Lung (tissue), 11 donors: ENCODE measurements at regions not wholly inside any gene's neighbourhood (a gene's known extent, or its start where the extent isn't known, plus 50 kb on each side); places are given as distances from the start of the nearest gene placed in this dataset.

Source experiments
- ATAC-seq: fragments of 200-7000 bp; cut with Tn5 transposase; one replicate; pipeline ENCODE4 v1.9.1; 2020; ENCODE audit warnings: moderate number of reproducible peaks; ENCODE audit not compliant: insufficient read depth, low FRiP score
- DNase-seq, 3 donors: peaks; one replicate each; pipeline ENCODE4 v3.0.0-alpha.2; 2013 to 2017
- H3K27ac ChIP-seq, 2 donors: one replicate each; pipeline ENCODE4 v1.5.1; 2013; ENCODE audit warnings: mild to moderate bottlenecking in 2 of 2, moderate library complexity in 2 of 2, control low read depth in 1 of 2, inconsistent platforms in 1 of 2, low read depth in 1 of 2, low read length in 1 of 2
- H3K27me3 ChIP-seq, 3 donors: one replicate each; pipeline ENCODE4 v1.5.1; 2013; ENCODE audit warnings: low read length in 2 of 3; ENCODE audit not compliant: control insufficient read depth in 3 of 3, insufficient read depth in 3 of 3
- H3K36me3 ChIP-seq, 4 donors: one replicate each; pipeline ENCODE4 v1.5.1; 2013; ENCODE audit warnings: low read length in 4 of 4, mild to moderate bottlenecking in 1 of 4, moderate library complexity in 1 of 4; ENCODE audit not compliant: control insufficient read depth in 4 of 4, insufficient read depth in 4 of 4
- H3K4me1 ChIP-seq, 5 donors: one replicate each; pipeline ENCODE4 v1.5.1; 2013; ENCODE audit warnings: low read length in 5 of 5, mild to moderate bottlenecking in 2 of 5, moderate library complexity in 1 of 5; ENCODE audit not compliant: control insufficient read depth in 5 of 5, insufficient read depth in 5 of 5
- H3K4me3 ChIP-seq: one replicate; pipeline ENCODE4 v1.5.1; 2013; ENCODE audit warnings: mild to moderate bottlenecking, control low read depth, moderate library complexity
- H3K9ac ChIP-seq, 2 donors: one replicate each; pipeline ENCODE4 v1.5.1; 2013; ENCODE audit warnings: low read length in 2 of 2, control low read depth in 1 of 2; ENCODE audit not compliant: insufficient read depth in 1 of 2
- H3K9me3 ChIP-seq, 4 donors: one replicate each; pipeline ENCODE4 v1.5.1; 2013; ENCODE audit warnings: low read length in 3 of 4, mild to moderate bottlenecking in 1 of 4, moderate library complexity in 1 of 4; ENCODE audit not compliant: control insufficient read depth in 4 of 4, insufficient read depth in 3 of 4
- WGBS, 2 donors: extraction: QIAGEN DNeasy Blood & Tissue Kit; methylation state at CpG; one replicate each; pipeline ENCODE4 v1.1.7; 2013; 5-methylcytosine and 5-hydroxymethylcytosine counted together
- TF ChIP-seq, protein P1 (sequence below): IDR thresholded peaks from 2 replicates; pipeline ENCODE4 v1.5.1; 2012; ENCODE audit warnings: mild to moderate bottlenecking; ENCODE audit errors: control extremely low read depth, extremely low read depth
- donor health status: control.
- donor health status: control.
- donor health status: Bipolar disorder and iron deficiency.
- donor health status: healthy.
- donor health status: DM: yes; HTN: yes; CAD: no.

DNA sequence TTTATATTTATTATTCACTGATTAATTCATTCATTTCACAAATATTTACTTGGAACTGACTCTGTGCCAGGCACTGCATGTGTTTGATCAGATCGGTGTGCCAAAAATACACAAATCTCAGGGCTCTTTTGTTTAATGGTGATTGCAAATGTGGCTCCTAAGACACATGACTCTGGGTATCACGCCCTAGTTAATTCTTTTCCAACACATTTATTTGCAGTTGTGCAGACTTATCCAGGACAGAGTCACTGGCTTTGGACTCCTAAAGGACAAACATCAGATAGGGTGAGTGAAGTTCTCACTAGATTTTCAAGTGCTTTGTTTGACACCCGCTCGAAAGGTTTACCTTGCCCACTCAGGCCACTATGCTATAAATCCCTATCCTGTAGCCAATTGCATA, 335.5 kb downstream of the BARHL2 start:
- no peaks in the 10 kb centered on the region for H3K4me1 ChIP-seq
- TF ChIP-seq, protein P1, sequence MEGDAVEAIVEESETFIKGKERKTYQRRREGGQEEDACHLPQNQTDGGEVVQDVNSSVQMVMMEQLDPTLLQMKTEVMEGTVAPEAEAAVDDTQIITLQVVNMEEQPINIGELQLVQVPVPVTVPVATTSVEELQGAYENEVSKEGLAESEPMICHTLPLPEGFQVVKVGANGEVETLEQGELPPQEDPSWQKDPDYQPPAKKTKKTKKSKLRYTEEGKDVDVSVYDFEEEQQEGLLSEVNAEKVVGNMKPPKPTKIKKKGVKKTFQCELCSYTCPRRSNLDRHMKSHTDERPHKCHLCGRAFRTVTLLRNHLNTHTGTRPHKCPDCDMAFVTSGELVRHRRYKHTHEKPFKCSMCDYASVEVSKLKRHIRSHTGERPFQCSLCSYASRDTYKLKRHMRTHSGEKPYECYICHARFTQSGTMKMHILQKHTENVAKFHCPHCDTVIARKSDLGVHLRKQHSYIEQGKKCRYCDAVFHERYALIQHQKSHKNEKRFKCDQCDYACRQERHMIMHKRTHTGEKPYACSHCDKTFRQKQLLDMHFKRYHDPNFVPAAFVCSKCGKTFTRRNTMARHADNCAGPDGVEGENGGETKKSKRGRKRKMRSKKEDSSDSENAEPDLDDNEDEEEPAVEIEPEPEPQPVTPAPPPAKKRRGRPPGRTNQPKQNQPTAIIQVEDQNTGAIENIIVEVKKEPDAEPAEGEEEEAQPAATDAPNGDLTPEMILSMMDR: no peak
- H3K9me3 ChIP-seq: no peaks in the 10 kb centered on the region
- no peak overlapping the region for H3K27ac ChIP-seq
- no peak overlapping the region for H3K9ac ChIP-seq
- DNase-seq (no peak), ATAC-seq (no peak)
- no peaks in the 10 kb centered on the region for H3K36me3 ChIP-seq
- no peaks in the 10 kb centered on the region for H3K27me3 ChIP-seq
- no peak overlapping the region for H3K4me3 ChIP-seq
- 68 to 81% methylated on average over 4 of the region's 4 CpGs for WGBS, 2 donors

GRCh38 chr1:90371448-90371813, 345.7 kb downstream of the BARHL2 start:
- TF ChIP-seq, protein P1: no peak
- H3K27ac ChIP-seq: no peak overlapping the region
- H3K4me1 ChIP-seq: no peaks in the 10 kb centered on the region
- H3K27me3 ChIP-seq: no peaks in the 10 kb centered on the region
- ATAC-seq (no peak), DNase-seq (no peak)
- no peaks in the 10 kb centered on the region for H3K9me3 ChIP-seq
- WGBS, 2 donors: 61 to 67% methylated on average over 1 of the region's 1 CpG
- H3K36me3 ChIP-seq: no peaks in the 10 kb centered on the region
- no peak overlapping the region for H3K9ac ChIP-seq
- H3K4me3 ChIP-seq: no peak overlapping the region

GRCh38 chr1:90370686-90371447, 346.2 kb downstream of the BARHL2 start:
- Histone ChIP-seq H3K27me3 (no peaks in the 10 kb centered on the region), H3K4me3 (no peak overlapping the region), H3K36me3 (no peaks in the 10 kb centered on the region), H3K4me1 (no peaks in the 10 kb centered on the region), H3K9me3 (no peaks in the 10 kb centered on the region), H3K27ac (no peak overlapping the region), H3K9ac (no peak overlapping the region)
- TF ChIP-seq, protein P1: no peak
- no peak for ATAC-seq
- WGBS, 2 donors: 78 to 79% methylated on average over 4 of the region's 4 CpGs
- DNase-seq: no peak

DNA sequence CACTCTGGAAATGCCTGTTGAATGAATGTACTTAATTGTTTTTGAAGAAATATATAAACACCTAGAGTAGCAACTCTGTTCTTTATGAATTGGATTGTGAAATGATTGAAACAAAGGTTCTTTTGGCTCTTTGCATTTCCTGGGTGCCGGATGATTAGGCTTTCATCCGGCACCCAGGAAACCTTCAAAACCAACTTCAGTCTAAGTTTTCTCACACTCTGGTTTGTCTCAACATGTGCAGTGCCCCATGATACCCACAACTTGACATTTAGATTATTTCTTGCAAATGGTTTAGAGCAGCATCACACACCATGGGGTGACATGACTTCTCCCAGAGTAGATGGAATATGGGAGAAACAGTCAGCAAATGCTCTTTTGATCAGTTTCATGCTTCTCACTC, 354.9 kb downstream of the BARHL2 start:
- no peak overlapping the region for H3K4me3 ChIP-seq
- TF ChIP-seq, protein P1: no peak
- H3K9me3 ChIP-seq: no peaks in the 10 kb centered on the region
- no peaks in the 10 kb centered on the region for H3K27me3 ChIP-seq
- no peak for DNase-seq
- no peaks in the 10 kb centered on the region for H3K4me1 ChIP-seq
- ATAC-seq: no peak
- no peak overlapping the region for H3K9ac ChIP-seq
- H3K36me3 ChIP-seq: no peaks in the 10 kb centered on the region
- no peak overlapping the region for H3K27ac ChIP-seq
- WGBS, 2 donors: 91 to 92% methylated on average over 2 of the region's 2 CpGs
